Erythroblast (primary cell): ENCODE measurements at regions not wholly inside any gene's neighbourhood (a gene's known extent, or its start where the extent isn't known, plus 50 kb on each side); places are given as distances from the start of the nearest gene placed in this dataset.
"Not testable (repeated sequence)": the region's sequence is repeated elsewhere in the genome, so short reads cannot be mapped to it uniquely, and the experiment has no call there.

Experiments used
- GATA1 ChIP-seq: IDR thresholded peaks from 2 replicates; pipeline ENCODE4 v1.6.1; 2011; ENCODE audit warnings: low read depth, mild to moderate bottlenecking, control low read depth, low read length, moderate library complexity
- POLR2A ChIP-seq: IDR thresholded peaks from 2 replicates; pipeline ENCODE4 v1.6.1; 2011; ENCODE audit warnings: mild to moderate bottlenecking, low read length

- not testable (repeated sequence) for TF ChIP-seq POLR2A, GATA1
Observed at GRCh38 chr9:80985595-80985994, 703.8 kb downstream of the TLE1 start.
